ENCODE measurements at regions not wholly inside any gene's neighbourhood (a gene's known extent, or its start where the extent isn't known, plus 50 kb on each side); places are given as distances from the start of the nearest gene placed in this dataset.

DNA sequence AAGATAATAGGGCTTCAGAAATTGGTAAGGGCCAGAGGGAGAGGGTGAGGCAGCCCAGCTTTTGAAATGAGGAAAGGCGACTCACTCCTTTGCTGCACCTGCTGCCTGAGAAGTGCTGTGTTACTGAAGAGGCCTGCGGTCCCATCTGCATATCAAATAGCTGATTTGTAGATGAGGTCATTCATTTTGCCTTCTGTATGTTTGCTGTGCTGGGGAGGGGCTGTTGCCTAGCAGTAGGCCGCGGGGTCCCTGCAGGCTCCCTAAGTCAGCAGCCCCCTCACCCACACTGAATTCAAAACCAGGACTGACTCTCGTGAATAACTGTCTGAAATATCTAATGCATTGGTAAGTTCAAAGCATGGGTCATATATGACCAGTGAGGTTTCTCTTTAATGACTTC, 377.2 kb downstream of the SOX11 start:
- POLR2A ChIA-PET: no interaction called here

DNA sequence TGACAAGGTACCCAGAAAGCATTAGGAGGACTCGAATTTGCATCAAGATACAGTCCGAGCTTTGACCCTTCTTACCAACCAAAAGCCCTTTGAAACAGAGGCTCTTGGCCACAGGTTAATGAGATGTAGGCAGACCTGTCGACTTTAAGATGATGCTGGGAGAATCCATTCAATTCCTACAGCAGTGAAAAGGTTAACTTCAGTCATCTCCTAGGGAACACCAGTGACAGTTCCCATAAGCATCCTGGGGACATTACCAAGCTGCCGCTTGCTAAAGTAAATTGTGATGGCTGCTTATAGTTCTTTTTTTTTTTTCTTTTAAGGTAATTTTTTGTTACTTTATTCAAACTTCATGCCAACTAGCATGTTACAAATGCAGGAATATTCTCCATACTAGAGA, 379.3 kb downstream of the SOX11 start:
- no peaks in the 10 kb centered on the region for H3K4me1 Mint-ChIP-seq
- H3K27ac Mint-ChIP-seq: no peak overlapping the region
- POLR2A ChIA-PET: no interaction called here
- H3K27me3 Mint-ChIP-seq: no peaks in the 10 kb centered on the region
- ATAC-seq (ENCODE audit: low read depth): no peak
- no peak for DNase-seq
- H3K4me3 Mint-ChIP-seq: no peak overlapping the region
- H3K36me3 Mint-ChIP-seq: no peaks in the 10 kb centered on the region
- no peaks in the 10 kb centered on the region for H3K9me3 Mint-ChIP-seq

More for the DNA sequence above, 377.2 kb downstream of the SOX11 start:
- Mint-ChIP-seq H3K27ac (no peak overlapping the region), H3K36me3 (no peaks in the 10 kb centered on the region), H3K4me3 (no peak overlapping the region), H3K4me1 (no peaks in the 10 kb centered on the region), H3K27me3 (no peaks in the 10 kb centered on the region), H3K9me3 (no peaks in the 10 kb centered on the region)
- ATAC-seq (ENCODE audit: low read depth) (no peak), DNase-seq (no peak)

DNA sequence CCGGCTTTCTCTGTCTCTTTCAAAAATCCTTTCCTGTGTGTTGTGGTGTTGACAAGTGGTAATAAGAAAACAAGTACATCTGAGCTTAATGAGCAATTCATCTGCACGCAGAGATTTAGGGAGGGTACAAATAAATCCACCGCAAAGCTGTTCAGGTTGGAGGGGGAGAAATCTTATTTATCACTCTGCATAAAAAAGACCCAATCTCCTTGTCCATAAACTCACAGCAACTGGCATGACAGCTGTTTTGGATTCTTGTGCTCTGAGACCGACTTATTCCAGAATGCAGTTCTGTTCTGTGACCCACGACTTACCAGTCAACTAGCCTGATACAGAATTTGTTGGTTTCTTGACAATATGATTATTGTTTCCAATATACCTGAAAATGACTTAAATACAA, 380.1 kb downstream of the SOX11 start:
- Mint-ChIP-seq H3K27ac (no peak overlapping the region), H3K27me3 (no peaks in the 10 kb centered on the region), H3K4me3 (no peak overlapping the region), H3K4me1 (no peaks in the 10 kb centered on the region), H3K9me3 (no peaks in the 10 kb centered on the region), H3K36me3 (no peaks in the 10 kb centered on the region)
- ATAC-seq (ENCODE audit: low read depth): no peak
- POLR2A ChIA-PET: no interaction called here
- DNase-seq: no peak

DNA sequence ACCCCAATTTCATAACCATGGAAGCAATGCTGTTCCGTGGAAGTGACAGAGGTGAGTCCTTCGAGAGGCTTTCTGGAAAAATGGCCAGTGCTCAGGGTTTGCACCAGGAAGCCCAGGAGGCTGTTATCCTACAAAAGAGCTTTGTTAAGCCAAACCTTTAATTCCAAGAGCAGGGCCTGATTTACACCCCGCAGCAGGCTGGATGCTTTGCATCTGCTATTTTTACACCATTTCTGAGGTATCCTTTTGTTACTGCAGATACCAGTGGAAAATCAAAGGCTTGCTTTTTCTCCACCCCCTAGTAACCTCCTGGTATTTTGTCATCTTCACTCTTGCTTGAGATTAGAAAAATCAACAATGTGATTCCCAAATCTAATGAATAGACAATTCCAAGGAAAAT, 380.6 kb downstream of the SOX11 start:
- DNase-seq: no peak
- no peaks in the 10 kb centered on the region for H3K27me3 Mint-ChIP-seq
- no peaks in the 10 kb centered on the region for H3K9me3 Mint-ChIP-seq
- no peak overlapping the region for H3K4me3 Mint-ChIP-seq
- H3K27ac Mint-ChIP-seq: no peak overlapping the region
- POLR2A ChIA-PET: no interaction called here
- H3K36me3 Mint-ChIP-seq: no peaks in the 10 kb centered on the region
- ATAC-seq (ENCODE audit: low read depth): no peak
- H3K4me1 Mint-ChIP-seq: no peaks in the 10 kb centered on the region

DNA sequence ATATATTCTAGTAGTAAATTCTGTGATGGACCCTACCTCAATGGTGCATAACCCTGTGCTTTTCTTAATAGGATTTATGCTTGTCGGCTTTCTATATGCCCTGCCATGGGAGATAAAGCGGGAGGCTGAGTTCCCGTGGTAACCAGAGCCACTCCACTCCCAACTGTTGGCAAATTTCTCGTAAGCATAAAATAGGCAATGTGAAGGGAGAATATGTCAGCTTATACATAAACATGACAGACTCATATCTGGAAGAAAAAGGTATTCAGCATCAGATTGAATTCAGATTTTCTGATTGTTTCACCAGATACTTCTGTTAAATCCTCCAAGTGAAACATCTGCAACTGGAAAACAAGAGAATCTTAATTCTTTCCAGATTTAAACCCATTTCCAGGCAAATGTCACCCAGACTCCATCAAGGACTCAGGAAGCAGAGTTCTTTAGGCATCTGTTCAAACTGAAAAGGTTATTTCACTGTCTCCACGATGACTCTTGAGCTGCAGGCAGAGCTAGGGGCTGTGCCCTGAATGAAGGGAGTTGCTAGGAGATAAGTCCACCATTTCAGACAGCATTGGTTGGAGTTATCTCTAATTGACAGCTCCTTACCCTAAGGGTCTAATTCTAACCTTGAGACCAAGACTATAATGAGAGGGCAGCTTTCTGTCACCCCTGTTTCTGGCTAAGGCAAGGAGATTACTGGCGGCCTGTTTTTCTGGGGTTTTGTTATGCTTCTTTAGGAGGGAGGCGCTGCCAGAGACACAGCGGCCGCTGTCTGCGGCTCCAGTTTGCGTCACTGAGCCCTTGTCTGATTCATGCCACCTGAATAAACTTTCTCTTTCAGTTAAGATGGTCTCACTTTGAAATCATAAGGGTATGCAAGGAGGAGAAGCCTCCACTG, 381.3 kb downstream of the SOX11 start:
- POLR2A ChIA-PET: no interaction called here
- DNase-seq (no peak), ATAC-seq (ENCODE audit: low read depth) (no peak)
- Mint-ChIP-seq H3K4me3 (no peak overlapping the region), H3K36me3 (no peaks in the 10 kb centered on the region), H3K9me3 (no peaks in the 10 kb centered on the region), H3K27ac (no peak overlapping the region), H3K4me1 (no peaks in the 10 kb centered on the region), H3K27me3 (no peaks in the 10 kb centered on the region)

DNA sequence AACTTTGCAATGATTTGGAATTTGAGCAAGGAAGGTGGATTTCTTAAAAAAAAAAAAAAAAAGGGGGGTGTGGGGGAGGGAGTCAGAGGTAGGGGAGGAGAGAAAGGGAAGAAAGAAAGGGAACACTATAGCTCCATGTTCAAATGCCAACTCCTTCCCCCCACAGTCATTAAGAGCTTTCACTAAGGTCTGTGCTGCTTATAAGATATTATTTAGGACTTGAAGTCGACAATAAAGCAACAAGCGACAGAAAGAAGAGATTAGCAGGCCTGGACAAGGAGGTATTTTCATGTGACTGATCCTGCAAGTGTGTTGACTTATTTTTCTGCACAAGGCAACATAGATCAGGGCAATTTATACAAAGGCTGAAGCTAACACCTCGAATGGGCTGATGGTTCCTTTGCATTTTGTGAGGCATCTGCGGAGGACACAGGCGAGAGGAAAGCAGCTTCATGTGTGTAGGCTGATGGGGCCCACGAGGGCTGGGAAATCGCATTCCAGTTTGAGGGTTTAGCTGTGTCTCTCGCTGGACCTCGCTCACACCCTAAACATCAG, 382.0 kb downstream of the SOX11 start:
- H3K27me3 Mint-ChIP-seq: no peaks in the 10 kb centered on the region
- ATAC-seq (ENCODE audit: low read depth) (no peak), DNase-seq (no peak)
- H3K9me3 Mint-ChIP-seq: no peaks in the 10 kb centered on the region
- no peak overlapping the region for H3K4me3 Mint-ChIP-seq
- H3K4me1 Mint-ChIP-seq: no peaks in the 10 kb centered on the region
- no peak overlapping the region for H3K27ac Mint-ChIP-seq
- no peaks in the 10 kb centered on the region for H3K36me3 Mint-ChIP-seq
- POLR2A ChIA-PET: no interaction called here

DNA sequence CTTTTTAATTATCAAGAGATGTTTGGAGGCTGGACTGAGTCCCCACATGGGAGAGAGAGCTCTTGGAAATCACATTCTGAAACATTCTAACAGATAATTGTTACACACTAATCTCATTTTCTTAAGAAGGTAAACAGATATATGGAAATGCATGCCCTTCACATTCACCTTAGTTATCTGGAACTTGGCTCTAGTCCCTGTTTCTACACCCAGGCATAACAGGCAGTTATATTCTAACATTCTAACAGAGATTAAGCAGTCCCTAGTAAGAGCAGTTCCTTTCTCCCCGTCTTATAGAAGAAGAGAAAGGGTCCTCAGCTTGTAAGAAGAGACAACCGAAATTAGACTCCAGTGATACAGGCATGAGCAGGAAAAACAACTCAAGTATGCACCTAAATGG, 385.4 kb downstream of the SOX11 start:
- Mint-ChIP-seq H3K36me3 (no peaks in the 10 kb centered on the region), H3K27me3 (no peaks in the 10 kb centered on the region), H3K9me3 (no peaks in the 10 kb centered on the region), H3K27ac (no peak overlapping the region), H3K4me1 (no peaks in the 10 kb centered on the region), H3K4me3 (no peak overlapping the region)
- DNase-seq (no peak), ATAC-seq (ENCODE audit: low read depth) (no peak)
- POLR2A ChIA-PET: no interaction called here

DNA sequence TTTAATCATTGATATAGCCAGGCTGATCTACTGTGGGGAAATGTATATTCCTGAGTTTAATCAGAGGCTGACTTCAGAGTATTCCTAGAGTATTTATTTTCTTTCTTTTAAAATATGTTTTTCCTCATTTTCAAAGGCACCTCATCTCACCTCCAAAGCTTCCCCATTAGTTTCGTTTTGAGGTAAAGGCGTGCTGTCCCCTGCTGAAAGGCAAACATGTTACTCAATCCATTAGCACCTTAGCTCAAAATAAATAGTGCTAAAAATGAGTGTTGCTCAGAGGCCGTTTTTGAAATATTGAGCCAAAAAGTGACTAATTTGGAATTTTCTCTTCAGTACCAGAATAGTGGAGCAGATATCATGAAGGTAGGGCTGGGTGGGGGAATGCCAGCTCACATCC, 386.2 kb downstream of the SOX11 start:
- Mint-ChIP-seq H3K9me3 (no peaks in the 10 kb centered on the region), H3K27ac (no peak overlapping the region), H3K27me3 (no peaks in the 10 kb centered on the region), H3K36me3 (no peaks in the 10 kb centered on the region), H3K4me3 (no peak overlapping the region), H3K4me1 (no peaks in the 10 kb centered on the region)
- no peak for ATAC-seq (ENCODE audit: low read depth)
- no peak for DNase-seq
- POLR2A ChIA-PET: no interaction called here

DNA sequence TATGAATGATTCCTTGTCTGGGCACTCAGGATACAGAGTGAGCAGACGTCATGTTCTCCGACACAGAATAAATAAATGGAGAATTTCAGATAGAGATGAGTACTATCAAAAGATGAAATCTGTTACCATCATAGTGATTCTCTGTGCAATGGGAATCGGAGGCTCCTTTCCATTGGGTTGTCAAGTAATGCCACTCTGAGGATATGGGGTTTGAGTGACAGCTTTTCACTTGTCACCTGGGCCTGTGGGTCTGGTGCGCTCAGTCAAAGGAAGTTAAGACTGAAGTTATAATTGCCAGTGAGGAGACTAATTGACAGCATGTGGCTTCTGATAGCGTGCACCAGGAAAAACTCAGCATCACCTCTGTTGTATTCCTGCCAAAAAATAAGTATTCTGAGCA, 387.2 kb downstream of the SOX11 start:
- no peak overlapping the region for H3K4me3 Mint-ChIP-seq
- no peaks in the 10 kb centered on the region for H3K36me3 Mint-ChIP-seq
- H3K4me1 Mint-ChIP-seq: no peaks in the 10 kb centered on the region
- H3K27me3 Mint-ChIP-seq: no peaks in the 10 kb centered on the region
- ATAC-seq (ENCODE audit: low read depth) (no peak), DNase-seq (no peak)
- H3K9me3 Mint-ChIP-seq: no peaks in the 10 kb centered on the region
- no peak overlapping the region for H3K27ac Mint-ChIP-seq
- POLR2A ChIA-PET: no interaction called here

DNA sequence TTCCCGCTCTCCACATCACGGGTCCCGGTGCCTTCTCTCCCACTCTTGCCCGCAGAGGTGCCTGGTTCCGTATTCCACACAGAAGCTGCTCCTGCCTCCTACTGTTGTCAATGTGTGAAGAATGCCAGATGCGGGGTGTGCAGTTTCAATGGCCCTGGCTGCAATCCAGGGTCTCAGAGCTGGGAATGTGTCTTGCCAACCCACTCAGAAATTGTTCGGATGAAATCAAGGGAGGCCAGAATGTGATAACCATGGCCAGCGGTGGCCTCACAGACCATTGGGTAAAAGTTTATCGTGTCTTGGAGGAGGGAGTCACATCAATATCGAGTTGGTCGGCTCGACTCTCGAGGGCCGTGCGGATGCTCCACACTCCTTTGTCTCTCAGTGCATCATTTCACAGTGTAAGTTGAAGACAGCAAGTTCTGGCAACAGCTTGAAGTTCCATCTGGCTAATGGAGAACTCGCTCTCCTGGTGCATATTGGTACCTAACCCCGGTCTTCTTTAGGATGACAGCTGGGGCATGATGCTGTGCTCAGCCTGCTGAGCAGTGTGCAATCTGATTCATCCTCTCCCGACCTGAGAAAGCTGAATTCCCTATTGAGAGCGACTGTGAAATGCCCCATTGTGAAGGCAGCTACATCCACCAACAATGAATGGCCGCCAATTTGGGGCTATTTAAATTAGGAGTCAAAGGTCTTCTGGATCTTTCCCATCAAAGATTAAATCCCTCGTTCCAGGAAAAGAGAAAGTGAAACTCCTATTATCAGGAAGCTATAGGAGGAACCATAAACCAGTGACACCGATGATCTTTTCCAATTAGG, 389.0 kb downstream of the SOX11 start:
- Mint-ChIP-seq H3K36me3 (no peaks in the 10 kb centered on the region), H3K27ac (no peak overlapping the region), H3K4me1 (no peaks in the 10 kb centered on the region), H3K9me3 (no peaks in the 10 kb centered on the region), H3K4me3 (no peak overlapping the region), H3K27me3 (no peaks in the 10 kb centered on the region)
- DNase-seq (no peak), ATAC-seq (ENCODE audit: low read depth) (no peak)
- POLR2A ChIA-PET: no interaction called here

DNA sequence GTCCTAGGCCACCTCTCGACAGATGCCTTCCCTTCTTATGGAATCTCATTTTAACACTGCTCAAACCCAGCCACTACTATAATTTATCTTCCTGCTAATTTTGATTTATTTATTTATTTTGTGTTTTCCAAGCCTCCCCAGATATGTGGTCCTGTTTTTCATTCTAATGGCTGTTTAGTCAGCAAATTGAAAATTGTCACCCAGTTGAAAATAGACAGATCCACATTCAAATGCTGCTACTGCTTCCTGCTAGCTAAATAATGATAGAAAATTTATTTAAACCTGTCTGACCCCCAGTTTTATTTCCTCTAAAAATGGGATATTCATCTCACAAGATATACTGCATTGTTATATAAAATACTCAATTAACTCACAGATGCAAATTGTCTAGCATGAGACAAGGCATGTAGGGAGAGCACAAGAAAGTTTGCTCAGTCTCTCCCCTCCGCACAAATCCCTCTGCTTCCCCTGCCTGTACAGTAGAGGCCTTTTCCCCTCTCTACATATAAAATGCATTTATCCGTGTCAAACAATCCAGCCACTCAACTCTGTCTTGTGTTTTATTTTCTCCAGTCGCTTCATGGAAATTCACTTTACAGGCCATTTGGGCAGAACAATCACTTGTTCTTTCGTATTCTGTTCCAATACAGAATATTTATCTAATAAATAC, 389.9 kb downstream of the SOX11 start:
- POLR2A ChIA-PET: no interaction called here
- ATAC-seq (ENCODE audit: low read depth): no peak
- no peak overlapping the region for H3K27ac Mint-ChIP-seq
- no peaks in the 10 kb centered on the region for H3K27me3 Mint-ChIP-seq
- no peaks in the 10 kb centered on the region for H3K4me1 Mint-ChIP-seq
- no peak for DNase-seq
- no peaks in the 10 kb centered on the region for H3K9me3 Mint-ChIP-seq
- no peaks in the 10 kb centered on the region for H3K36me3 Mint-ChIP-seq
- H3K4me3 Mint-ChIP-seq: no peak overlapping the region

DNA sequence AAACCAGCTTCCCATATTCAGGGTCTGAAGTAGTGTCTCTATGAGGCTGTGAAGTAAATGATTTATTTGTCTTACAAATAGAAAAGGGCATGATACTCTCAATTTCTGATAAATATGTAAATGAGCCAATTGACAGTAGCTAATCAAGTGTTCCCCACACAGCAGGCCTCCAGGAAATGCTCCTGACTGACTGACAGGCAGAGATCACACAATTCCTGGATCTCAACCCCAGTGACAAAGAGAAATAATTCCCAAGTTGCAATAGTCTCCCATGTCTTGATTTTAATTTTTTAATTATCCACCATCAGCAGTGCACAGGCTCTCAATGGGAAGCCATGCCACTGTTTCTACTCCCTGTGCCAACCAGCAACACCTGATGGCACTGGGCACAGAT, 390.4 kb downstream of the SOX11 start:
- no peaks in the 10 kb centered on the region for H3K36me3 Mint-ChIP-seq
- ATAC-seq (ENCODE audit: low read depth): no peak
- H3K27ac Mint-ChIP-seq: no peak overlapping the region
- no peaks in the 10 kb centered on the region for H3K4me1 Mint-ChIP-seq
- no peaks in the 10 kb centered on the region for H3K9me3 Mint-ChIP-seq
- POLR2A ChIA-PET: no interaction called here
- no peaks in the 10 kb centered on the region for H3K27me3 Mint-ChIP-seq
- no peak overlapping the region for H3K4me3 Mint-ChIP-seq
- no peak for DNase-seq

DNA sequence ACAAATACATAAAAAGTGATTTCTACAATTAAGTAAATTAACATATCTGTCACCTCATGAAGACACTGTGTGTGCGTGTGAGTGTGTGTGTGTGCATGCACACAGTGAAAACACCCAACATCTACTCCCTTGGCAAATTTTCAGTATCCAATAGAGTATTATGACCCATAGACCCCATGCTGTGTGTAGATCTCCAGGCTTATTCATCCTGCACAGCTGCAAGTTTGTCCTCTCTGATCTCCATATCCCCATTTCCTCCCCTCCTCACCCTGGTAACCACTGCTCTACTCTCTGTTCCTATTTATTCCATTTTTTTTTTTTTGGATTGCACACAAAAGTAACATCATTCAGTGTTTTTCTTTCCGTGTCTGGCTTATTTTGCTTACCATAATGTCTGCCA, 391.0 kb downstream of the SOX11 start:
- no peaks in the 10 kb centered on the region for H3K27me3 Mint-ChIP-seq

More for the DNA sequence above, 391.0 kb downstream of the SOX11 start:
- no peak overlapping the region for H3K4me3 Mint-ChIP-seq
- no peaks in the 10 kb centered on the region for H3K4me1 Mint-ChIP-seq
- ATAC-seq (ENCODE audit: low read depth) (no peak), DNase-seq (no peak)
- H3K27ac Mint-ChIP-seq: no peak overlapping the region
- H3K9me3 Mint-ChIP-seq: peaks cover 3% of the 10 kb centered on the region
- POLR2A ChIA-PET: no interaction called here
- H3K36me3 Mint-ChIP-seq: no peaks in the 10 kb centered on the region
